ENCODE measurements at regions not wholly inside any gene's neighbourhood (a gene's known extent, or its start where the extent isn't known, plus 50 kb on each side); places are given as distances from the start of the nearest gene placed in this dataset.

DNA sequence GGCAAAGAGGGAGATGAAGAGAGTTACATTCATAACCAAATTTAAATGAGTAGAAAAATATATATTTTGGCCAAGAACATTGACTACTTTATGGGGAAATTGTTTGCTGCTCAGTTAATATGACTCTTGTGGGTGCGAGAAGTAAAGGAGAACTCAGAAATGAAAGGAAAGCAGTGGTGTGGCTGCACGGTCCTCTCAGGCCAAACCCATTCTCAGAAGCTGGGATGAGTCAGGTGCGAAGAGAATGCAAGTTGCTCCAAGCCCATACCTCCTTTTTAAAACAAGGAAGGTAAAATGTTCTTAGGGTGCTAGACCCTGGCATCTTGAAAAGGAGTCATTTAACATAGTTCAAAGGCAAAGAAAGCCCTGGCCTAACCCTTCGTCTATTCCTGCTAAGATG, 258.6 kb downstream of the RAD51AP2 start:
- DNase-seq (ENCODE audit: low read depth): no peak
- TF ChIP-seq, protein P1, sequence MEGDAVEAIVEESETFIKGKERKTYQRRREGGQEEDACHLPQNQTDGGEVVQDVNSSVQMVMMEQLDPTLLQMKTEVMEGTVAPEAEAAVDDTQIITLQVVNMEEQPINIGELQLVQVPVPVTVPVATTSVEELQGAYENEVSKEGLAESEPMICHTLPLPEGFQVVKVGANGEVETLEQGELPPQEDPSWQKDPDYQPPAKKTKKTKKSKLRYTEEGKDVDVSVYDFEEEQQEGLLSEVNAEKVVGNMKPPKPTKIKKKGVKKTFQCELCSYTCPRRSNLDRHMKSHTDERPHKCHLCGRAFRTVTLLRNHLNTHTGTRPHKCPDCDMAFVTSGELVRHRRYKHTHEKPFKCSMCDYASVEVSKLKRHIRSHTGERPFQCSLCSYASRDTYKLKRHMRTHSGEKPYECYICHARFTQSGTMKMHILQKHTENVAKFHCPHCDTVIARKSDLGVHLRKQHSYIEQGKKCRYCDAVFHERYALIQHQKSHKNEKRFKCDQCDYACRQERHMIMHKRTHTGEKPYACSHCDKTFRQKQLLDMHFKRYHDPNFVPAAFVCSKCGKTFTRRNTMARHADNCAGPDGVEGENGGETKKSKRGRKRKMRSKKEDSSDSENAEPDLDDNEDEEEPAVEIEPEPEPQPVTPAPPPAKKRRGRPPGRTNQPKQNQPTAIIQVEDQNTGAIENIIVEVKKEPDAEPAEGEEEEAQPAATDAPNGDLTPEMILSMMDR (conservative IDR thresholded peaks at IDR 0.05; ENCODE audit: control insufficient read depth, insufficient read depth, low read depth, low read length): no peak
- no peak overlapping the region for H3K4me3 ChIP-seq (ENCODE audit: control insufficient read depth, low read depth, low read length)

DNA sequence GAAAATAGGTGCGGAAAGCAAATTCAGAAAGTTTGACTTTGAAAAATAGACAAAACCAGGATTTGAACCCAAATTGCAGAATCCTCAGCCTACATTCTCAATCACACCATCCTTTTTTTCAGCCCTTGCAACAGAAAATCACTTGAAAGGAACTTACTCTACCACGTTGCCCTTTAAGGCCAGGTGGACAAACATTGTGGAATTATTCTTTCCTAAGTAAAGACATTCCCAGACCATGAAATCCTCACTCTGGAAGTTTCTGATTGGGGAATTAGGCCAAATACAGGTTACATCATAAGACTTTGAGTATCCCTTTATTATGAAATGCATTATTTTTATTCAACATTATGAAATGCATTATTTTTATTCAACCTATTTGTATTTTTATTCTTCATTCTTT, 259.4 kb downstream of the RAD51AP2 start:
- TF ChIP-seq, protein P1 (conservative IDR thresholded peaks at IDR 0.05; ENCODE audit: control insufficient read depth, insufficient read depth, low read depth, low read length): no peak
- no peak overlapping the region for H3K4me3 ChIP-seq (ENCODE audit: control insufficient read depth, low read depth, low read length)
- DNase-seq (ENCODE audit: low read depth): no peak

DNA sequence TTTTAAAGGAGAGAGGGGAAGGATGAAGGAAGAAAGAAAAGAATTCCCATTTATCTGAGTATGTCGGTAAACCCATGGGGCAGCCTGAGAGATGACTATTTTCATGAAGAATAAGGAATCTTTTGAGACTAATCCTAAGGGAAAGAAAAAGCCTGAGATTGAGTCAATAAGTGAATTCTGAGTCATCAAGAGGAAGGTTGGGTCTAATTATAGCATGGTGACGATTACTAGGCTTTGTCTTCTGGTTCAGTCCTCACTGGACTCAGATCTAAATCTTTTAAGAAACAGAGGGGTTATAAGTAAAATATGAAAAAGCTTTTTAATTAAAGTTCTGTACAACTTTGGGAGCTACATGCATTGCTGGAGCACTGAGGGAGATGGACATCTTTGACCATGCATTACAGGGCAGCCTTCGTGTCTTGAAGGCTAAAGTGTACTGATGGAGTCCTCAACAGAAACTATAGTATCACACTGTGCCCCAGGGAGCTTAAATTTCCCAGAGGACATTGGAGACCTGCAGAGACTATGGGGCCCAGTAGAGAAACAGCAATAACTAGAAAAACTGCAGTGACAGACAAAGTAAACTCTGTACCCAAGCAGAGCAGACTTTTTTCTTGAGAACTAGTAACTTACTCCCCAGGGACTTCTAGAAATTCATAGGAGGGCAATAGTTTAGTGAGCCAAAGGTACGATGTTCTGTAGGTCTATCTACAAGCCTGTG, 260.9 kb downstream of the RAD51AP2 start:
- TF ChIP-seq, protein P1 (conservative IDR thresholded peaks at IDR 0.05; ENCODE audit: control insufficient read depth, insufficient read depth, low read depth, low read length): no peak
- H3K4me3 ChIP-seq (ENCODE audit: control insufficient read depth, low read depth, low read length): no peak overlapping the region
- no peak for DNase-seq (ENCODE audit: low read depth)

DNA sequence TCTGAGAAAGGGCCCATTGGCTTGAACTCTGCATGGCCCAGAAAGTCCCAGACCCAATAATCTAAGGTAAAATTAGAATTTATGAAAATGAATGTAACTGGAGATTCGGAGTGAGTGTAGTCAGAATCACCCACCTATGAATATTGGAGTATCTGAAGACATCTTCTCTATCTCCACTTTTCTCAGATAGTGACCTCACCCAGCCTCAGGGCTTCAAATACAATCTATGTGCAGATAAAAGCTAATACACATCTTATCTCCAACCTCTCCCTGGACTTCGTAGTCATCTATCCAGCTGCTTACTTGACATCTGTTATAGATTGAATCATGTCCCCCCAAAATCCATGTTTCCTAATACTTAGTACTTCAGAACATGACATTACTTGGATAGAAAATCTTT, 263.2 kb downstream of the RAD51AP2 start:
- TF ChIP-seq, protein P1 (conservative IDR thresholded peaks at IDR 0.05; ENCODE audit: control insufficient read depth, insufficient read depth, low read depth, low read length): no peak
- DNase-seq (ENCODE audit: low read depth): no peak
- no peak overlapping the region for H3K4me3 ChIP-seq (ENCODE audit: control insufficient read depth, low read depth, low read length)

DNA sequence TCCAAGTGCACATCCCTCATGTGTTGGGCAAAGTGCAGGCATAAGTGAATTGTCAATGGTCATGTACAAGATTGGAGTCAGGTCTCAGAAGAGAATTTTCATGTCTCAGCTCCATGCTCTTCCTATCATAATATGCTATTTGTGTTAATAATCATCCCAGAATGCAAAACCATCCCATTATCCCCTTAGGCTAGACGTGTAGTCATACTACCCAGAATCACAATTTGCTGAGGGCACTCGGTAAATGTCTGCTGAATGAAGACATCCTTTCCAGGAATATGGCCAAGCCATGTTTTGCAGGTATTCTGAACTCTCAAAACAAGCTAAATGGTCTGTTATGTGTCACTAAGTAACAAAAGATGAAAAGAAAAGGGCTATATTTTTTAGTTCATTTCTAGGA, 263.8 kb downstream of the RAD51AP2 start:
- no peak for DNase-seq (ENCODE audit: low read depth)
- TF ChIP-seq, protein P1 (conservative IDR thresholded peaks at IDR 0.05; ENCODE audit: control insufficient read depth, insufficient read depth, low read depth, low read length): no peak

DNA sequence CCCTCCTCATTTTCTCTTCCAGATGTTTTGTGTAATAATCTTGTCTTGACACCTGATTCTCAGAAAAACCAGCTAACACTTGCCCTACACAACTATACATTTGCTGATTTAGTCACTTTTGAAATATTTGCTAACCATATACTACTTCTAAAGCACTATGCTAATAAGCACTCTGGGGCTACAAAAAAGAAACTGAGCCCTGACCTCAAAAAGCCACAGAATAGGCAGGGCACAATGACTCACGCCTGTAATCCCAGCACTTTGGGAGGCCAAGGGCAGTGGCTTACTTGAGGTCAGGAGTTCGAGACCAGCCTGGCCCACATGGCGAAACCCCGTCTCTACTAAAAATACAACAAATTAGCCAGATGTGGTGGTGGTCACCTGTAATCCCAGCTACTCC, 266.0 kb downstream of the RAD51AP2 start:
- no peak for DNase-seq (ENCODE audit: low read depth)
- no peak overlapping the region for H3K4me3 ChIP-seq (ENCODE audit: control insufficient read depth, low read depth, low read length)
- TF ChIP-seq, protein P1 (conservative IDR thresholded peaks at IDR 0.05; ENCODE audit: control insufficient read depth, insufficient read depth, low read depth, low read length): no peak

More for the DNA sequence above, 263.8 kb downstream of the RAD51AP2 start:
- H3K4me3 ChIP-seq (ENCODE audit: control insufficient read depth, low read depth, low read length): no peak overlapping the region
